ENCODE measurements at regions not wholly inside any gene's neighbourhood (a gene's known extent, or its start where the extent isn't known, plus 50 kb on each side); places are given as distances from the start of the nearest gene placed in this dataset.

DNA sequence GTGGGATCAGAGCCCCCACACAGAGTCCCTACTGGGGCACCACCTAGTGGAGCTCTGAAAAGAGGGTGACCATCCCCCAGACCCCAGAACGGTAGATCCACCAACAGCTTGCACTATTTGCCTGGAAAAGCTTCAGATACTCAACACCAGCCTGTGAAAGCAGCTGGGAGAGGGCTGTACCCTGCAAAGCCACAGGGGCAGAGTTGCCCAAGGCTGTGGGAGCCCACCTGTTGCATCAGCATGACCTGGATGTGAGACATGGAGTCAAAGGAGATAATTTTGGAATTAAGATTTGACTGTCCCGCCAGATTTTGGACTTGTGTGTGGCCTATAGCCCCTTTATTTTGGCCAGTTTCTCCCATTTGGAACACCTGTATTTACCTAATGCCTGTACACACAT lies 260.4 kb downstream of the TBX18 start:
- Mint-ChIP-seq H3K36me3 (ENCODE audit: low read depth) (no peaks in the 10 kb centered on the region), H3K27me3 (no peaks in the 10 kb centered on the region), H3K4me1 (no peaks in the 10 kb centered on the region), H3K27ac (no peak overlapping the region), H3K4me3 (no peak overlapping the region)
- ATAC-seq (no peak), DNase-seq (no peak)
- H3K9me3 ChIP-seq (ENCODE audit: control insufficient read depth, low read length, poor library complexity, severe bottlenecking), result no peaks in the 10 kb centered on the region

DNA sequence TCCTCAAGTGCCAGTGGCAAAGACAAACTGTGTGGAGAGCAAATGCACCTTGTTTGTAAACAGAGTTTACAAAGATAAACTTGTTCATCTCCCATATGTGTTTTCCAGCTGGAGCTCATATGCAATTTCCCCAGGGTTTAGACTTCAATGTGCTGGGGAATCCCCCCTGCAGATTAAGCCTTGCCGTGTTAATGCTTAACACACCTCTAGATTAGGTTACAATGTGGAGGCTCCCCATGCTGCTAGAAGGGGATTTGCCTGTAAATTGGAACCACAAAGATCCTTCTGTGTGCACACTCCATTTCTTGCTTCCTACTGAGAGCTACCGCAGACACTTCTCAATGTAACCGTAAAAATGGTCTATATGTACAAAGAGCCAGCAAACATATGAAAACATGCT lies 263.1 kb downstream of the TBX18 start:
- ATAC-seq, result no peak
- no peak for DNase-seq
- Mint-ChIP-seq H3K36me3 (ENCODE audit: low read depth) (no peaks in the 10 kb centered on the region), H3K27me3 (no peaks in the 10 kb centered on the region), H3K4me1 (no peaks in the 10 kb centered on the region), H3K4me3 (no peak overlapping the region), H3K27ac (no peak overlapping the region)
- H3K9me3 ChIP-seq (ENCODE audit: control insufficient read depth, low read length, poor library complexity, severe bottlenecking), result no peaks in the 10 kb centered on the region

DNA sequence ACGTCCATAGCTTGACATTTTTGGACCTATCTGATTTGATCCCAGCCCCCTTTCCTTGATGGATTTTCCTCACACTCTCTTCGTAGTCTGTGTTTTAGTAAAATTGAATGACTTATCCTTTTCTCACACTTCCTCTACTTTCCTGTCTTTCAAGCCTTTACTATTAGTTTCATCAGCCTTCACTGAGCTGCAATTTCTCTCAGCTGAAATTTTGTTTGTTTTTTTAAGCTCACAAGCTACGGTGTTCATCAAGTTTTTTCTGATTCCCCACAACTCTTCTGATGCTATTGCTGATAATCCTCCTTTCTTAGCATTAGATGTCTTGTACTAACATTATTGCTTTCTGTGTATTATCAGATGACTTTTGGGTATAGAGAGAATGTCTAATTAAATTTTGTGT lies 263.7 kb downstream of the TBX18 start:
- ATAC-seq (no peak), DNase-seq (no peak)
- Mint-ChIP-seq H3K27me3 (no peaks in the 10 kb centered on the region), H3K4me1 (no peaks in the 10 kb centered on the region), H3K36me3 (ENCODE audit: low read depth) (no peaks in the 10 kb centered on the region), H3K27ac (no peak overlapping the region), H3K4me3 (no peak overlapping the region)
- no peaks in the 10 kb centered on the region for H3K9me3 ChIP-seq (ENCODE audit: control insufficient read depth, low read length, poor library complexity, severe bottlenecking)

DNA sequence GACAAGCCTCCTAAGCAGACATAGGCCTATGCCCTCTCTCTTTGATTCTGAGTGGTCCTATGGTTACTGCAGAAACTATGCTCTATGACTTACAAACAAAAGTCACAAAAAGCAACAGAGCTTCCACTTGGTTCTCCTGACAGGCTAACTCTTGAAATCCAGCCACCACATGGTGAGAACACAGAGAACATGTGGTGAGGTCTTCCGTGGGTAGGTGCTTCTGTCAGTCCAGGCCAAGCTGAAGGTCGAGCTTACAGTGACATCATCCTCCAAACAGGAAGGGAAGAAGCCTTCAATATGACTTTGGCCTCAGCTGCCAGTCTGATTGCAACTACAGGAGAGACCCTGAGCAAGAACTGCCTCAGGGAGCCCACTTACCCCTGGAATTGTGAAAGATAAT lies 265.5 kb downstream of the TBX18 start:
- no peak overlapping the region for H3K27ac Mint-ChIP-seq
- H3K27me3 Mint-ChIP-seq, result no peaks in the 10 kb centered on the region
- H3K4me3 Mint-ChIP-seq, result no peak overlapping the region
- H3K4me1 Mint-ChIP-seq, result no peaks in the 10 kb centered on the region
- H3K36me3 Mint-ChIP-seq (ENCODE audit: low read depth), result no peaks in the 10 kb centered on the region
- H3K9me3 ChIP-seq (ENCODE audit: control insufficient read depth, low read length, poor library complexity, severe bottlenecking), result no peaks in the 10 kb centered on the region
- DNase-seq (no peak), ATAC-seq (no peak)

DNA sequence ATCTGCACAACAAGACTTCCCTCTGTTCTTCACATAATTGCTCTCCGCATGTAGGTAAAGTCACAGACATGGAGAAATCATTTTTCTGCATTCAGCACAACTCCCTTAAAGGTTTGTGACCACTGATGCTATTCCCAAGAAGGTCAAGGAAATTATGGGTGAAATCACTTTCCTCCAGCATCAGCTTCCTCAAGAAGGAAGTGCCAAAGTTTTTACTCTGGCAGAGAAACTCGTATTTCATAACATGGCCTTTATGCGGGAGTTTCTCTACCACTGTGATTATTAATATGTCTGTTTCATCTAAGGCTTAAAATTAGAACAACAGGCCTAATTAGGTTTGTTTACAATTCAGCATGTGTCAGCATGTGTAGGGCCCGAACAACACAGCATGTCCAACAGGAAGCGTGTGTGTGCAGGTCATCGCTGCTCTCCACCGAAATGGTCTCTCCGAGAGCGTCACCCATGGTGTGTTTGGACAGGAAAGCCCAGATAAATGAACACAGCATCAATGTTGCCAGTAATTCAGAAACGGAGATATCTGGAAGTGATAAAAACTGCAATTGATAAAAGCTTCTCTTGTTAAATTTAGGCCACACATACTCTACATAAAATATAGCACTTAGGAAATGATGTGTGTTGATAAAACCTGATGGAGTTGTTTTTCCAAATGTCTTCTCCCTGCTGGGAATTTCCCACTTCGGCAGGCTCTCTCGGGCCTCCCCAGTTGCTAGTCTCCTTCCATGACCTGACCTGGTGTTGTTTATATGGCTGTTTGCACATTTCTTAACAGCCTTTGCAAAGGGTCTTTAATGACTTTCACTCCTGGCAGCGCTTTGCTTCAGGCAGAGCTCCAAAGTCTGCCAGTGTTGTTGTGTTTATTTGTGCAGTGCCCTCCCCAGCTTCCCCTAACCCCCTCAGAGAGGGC lies 265.1 kb upstream of the CEP162 start:
- DNase-seq, result no peak
- Mint-ChIP-seq H3K4me3 (no peak overlapping the region), H3K27ac (no peak overlapping the region), H3K27me3 (no peaks in the 10 kb centered on the region), H3K36me3 (ENCODE audit: low read depth) (no peaks in the 10 kb centered on the region), H3K4me1 (no peaks in the 10 kb centered on the region)
- no peak for ATAC-seq
- no peaks in the 10 kb centered on the region for H3K9me3 ChIP-seq (ENCODE audit: control insufficient read depth, low read length, poor library complexity, severe bottlenecking)

DNA sequence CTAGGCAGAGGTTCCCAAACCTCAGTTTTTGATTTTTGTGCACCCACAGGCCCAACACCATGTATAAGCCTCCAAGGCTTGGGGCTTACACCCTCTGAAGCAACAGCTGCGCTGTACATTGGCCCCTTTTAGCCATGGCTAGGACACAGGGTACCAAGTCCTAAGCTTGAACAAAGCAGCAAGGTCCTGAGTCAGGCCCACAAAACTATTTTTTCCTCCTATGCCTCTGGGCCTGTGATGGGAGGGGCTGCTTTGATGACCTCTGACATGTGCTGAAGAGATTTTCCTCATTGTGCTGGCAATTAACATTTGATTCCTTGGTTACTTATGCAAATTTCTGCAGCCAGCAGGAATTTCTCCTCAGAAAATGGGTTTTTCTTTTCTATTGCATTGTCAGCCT lies 262.2 kb upstream of the CEP162 start:
- H3K27me3 Mint-ChIP-seq, result no peaks in the 10 kb centered on the region

DNA sequence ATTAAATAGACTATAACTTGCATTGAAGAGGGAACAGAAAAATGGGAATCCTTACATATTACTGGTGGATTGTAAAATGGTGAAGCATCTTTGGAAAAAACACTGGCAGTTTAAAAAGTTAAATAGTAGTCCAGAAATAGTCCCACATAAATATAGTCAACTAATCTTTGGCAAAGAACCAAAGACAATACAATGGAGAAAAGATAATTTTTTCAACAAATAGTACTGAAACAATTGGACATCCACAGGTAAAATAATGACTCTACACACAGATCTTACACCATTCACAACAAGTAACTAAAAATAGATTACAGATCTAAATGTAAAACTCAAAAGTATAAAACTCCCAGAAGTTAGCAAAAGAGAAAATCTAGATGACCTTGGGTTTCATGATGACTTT lies 259.1 kb upstream of the CEP162 start:
- Mint-ChIP-seq H3K4me3 (no peak overlapping the region), H3K4me1 (no peaks in the 10 kb centered on the region), H3K27me3 (no peaks in the 10 kb centered on the region), H3K36me3 (ENCODE audit: low read depth) (no peaks in the 10 kb centered on the region), H3K27ac (no peak overlapping the region)
- ATAC-seq (no peak), DNase-seq (no peak)
- H3K9me3 ChIP-seq (ENCODE audit: control insufficient read depth, low read length, poor library complexity, severe bottlenecking), result no peaks in the 10 kb centered on the region

More for the DNA sequence above, 262.2 kb upstream of the CEP162 start:
- no peak overlapping the region for H3K4me3 Mint-ChIP-seq
- DNase-seq (no peak), ATAC-seq (no peak)
- H3K36me3 Mint-ChIP-seq (ENCODE audit: low read depth), result no peaks in the 10 kb centered on the region
- H3K9me3 ChIP-seq (ENCODE audit: control insufficient read depth, low read length, poor library complexity, severe bottlenecking), result no peaks in the 10 kb centered on the region
- H3K27ac Mint-ChIP-seq, result no peak overlapping the region
- H3K4me1 Mint-ChIP-seq, result no peaks in the 10 kb centered on the region

DNA sequence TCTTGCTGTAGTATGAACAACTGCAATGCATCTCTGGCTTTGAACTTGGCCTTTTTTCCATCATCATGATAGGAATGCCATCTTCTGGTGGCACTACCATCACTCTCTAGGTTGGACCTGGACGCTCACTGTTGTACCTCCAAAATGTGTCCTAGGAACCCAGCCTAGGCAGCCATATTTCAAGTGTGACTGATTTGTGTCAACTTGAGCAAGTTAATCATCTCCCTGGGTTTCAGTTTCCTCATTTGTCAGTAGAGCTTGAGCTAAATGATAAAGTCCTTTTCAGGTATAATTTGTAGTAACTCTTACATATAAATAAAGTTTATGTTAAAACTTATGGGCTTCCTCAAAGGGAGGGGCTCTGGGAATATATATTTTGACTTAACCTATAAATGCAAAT lies 241.7 kb upstream of the CEP162 start:
- Mint-ChIP-seq H3K27me3 (no peaks in the 10 kb centered on the region), H3K4me1 (no peaks in the 10 kb centered on the region), H3K27ac (no peak overlapping the region), H3K4me3 (no peak overlapping the region), H3K36me3 (ENCODE audit: low read depth) (no peaks in the 10 kb centered on the region)
- H3K9me3 ChIP-seq (ENCODE audit: control insufficient read depth, low read length, poor library complexity, severe bottlenecking), result no peaks in the 10 kb centered on the region
- no peak for ATAC-seq
- DNase-seq, result no peak

DNA sequence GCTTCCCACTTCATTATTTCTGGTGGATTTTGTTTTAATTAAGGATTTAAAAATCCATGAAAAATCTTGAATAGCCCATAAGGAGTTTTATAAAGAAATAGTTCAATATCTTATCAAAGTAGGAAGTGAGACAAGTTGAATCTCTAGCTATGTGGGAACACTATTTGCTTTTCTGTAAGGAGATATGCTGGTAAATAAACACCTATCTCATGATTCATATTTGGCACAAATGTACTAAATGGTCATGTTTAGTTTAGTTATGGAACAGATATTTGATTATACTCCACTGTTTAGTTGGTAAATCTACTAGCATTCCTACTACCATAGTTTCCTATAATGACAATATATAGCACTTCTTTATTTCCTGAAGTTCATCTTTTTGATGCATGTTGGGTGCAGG lies 239.9 kb upstream of the CEP162 start:
- Mint-ChIP-seq H3K4me1 (no peaks in the 10 kb centered on the region), H3K27me3 (no peaks in the 10 kb centered on the region), H3K4me3 (no peak overlapping the region), H3K27ac (no peak overlapping the region), H3K36me3 (ENCODE audit: low read depth) (no peaks in the 10 kb centered on the region)
- no peaks in the 10 kb centered on the region for H3K9me3 ChIP-seq (ENCODE audit: control insufficient read depth, low read length, poor library complexity, severe bottlenecking)
- ATAC-seq, result no peak
- no peak for DNase-seq

DNA sequence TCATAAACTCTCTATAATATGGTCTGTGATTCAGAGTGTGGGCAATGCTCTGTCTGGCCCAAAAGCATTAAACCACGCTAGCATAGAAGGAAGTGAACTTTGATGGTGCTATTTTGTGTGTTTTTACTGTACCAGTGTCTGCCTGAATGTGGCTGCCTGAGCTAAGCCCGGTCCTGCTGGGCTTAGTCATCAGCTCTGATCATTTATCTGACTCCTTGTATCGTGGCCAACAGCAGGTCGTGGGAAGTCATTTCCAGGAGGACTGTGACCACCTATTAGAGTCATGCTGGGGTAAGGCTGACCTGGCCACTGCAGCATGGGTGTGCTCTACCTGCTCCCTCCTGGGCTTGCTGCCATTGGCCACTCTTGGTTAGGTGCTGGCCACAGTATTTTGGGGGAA lies 239.1 kb upstream of the CEP162 start:
- ATAC-seq (no peak), DNase-seq (no peak)
- no peaks in the 10 kb centered on the region for H3K9me3 ChIP-seq (ENCODE audit: control insufficient read depth, low read length, poor library complexity, severe bottlenecking)
- no peak overlapping the region for H3K4me3 Mint-ChIP-seq
- H3K4me1 Mint-ChIP-seq, result no peaks in the 10 kb centered on the region
- no peak overlapping the region for H3K27ac Mint-ChIP-seq
- no peaks in the 10 kb centered on the region for H3K36me3 Mint-ChIP-seq (ENCODE audit: low read depth)
- no peaks in the 10 kb centered on the region for H3K27me3 Mint-ChIP-seq

DNA sequence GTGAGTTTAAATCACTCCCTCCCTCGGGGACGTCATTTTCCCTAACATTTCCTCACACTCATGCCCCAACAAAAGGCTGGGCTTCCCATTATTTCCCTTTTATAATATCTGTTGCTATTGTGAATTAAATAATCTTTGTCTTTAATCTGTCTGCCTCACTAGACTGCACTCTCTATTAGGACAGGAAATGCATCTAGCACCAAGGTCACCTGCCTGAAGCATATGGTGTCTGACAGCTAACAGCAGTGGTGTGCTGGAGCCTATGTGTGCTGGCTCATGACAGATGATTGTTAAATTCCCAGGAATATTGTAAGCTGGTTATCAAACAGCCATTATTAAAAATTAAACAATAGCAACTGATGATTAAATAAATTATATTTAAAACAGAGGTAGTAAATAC lies 237.0 kb upstream of the CEP162 start:
- no peak for ATAC-seq
- no peak for DNase-seq
- no peaks in the 10 kb centered on the region for H3K27me3 Mint-ChIP-seq
- no peaks in the 10 kb centered on the region for H3K9me3 ChIP-seq (ENCODE audit: control insufficient read depth, low read length, poor library complexity, severe bottlenecking)
- no peak overlapping the region for H3K27ac Mint-ChIP-seq
- no peaks in the 10 kb centered on the region for H3K4me1 Mint-ChIP-seq
- no peak overlapping the region for H3K4me3 Mint-ChIP-seq
- H3K36me3 Mint-ChIP-seq (ENCODE audit: low read depth), result no peaks in the 10 kb centered on the region

DNA sequence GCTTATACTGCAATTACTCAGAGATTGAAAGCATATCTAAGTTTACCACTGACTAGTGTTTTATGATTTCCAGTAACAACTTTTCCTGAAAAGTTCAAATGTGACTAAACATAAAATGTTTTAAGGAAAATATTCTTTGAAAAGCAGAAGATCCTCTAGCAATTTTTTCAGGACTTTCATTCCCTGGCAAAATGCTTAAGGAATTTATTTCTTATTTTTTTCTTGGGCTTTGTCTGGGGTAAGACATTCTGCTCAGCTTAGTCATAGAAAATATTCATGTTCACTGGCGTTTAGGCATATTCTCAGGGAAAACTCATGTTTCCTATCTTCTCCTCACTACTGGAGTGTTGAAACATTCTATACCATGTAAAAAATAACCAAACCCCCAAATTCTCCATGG lies 235.3 kb upstream of the CEP162 start:
- no peaks in the 10 kb centered on the region for H3K36me3 Mint-ChIP-seq (ENCODE audit: low read depth)
- H3K27ac Mint-ChIP-seq, result no peak overlapping the region
- H3K27me3 Mint-ChIP-seq, result no peaks in the 10 kb centered on the region
- DNase-seq (no peak), ATAC-seq (no peak)
- H3K4me1 Mint-ChIP-seq, result no peaks in the 10 kb centered on the region
- H3K4me3 Mint-ChIP-seq, result no peak overlapping the region
- H3K9me3 ChIP-seq (ENCODE audit: control insufficient read depth, low read length, poor library complexity, severe bottlenecking), result no peaks in the 10 kb centered on the region

DNA sequence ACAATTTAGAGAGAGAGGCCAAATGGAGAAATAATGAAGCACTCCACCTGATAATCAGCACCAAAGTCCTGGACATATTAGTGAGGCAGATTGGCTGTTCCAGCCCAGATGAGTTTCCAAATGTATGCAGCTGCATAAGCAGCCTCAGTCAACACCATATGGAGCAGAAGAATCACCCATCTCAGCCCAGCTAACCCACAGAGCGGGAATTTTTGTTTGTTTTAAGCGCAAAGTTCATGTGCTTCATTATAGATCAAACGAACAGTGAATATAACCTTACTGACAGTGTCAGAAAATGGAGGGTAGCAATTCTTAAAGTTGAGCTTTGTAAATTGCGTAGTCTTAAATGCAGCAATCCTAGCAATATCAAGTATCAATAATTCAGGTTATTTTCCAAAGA lies 234.0 kb upstream of the CEP162 start:
- no peak for ATAC-seq
- no peaks in the 10 kb centered on the region for H3K4me1 Mint-ChIP-seq

DNA sequence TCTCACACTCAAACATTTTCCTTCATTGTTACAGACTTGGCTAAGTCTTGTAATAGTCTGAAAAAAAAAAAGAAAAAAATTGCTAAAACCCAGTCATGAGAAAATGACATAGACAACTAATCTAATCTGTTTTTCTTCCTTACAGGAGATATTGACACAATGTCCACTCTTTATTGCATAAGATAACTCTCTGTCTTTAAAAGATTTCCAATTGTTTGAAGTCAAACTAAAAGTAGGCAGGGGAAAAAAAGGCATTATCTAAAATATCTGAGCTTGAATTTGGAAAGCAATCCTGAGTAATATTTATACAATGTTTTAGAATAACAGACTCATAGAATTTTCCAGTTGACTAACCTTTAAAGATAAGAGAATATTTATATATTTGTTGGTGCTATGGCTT lies 233.0 kb upstream of the CEP162 start:
- H3K27ac Mint-ChIP-seq, result no peak overlapping the region
- H3K9me3 ChIP-seq (ENCODE audit: control insufficient read depth, low read length, poor library complexity, severe bottlenecking), result no peaks in the 10 kb centered on the region
- no peaks in the 10 kb centered on the region for H3K4me1 Mint-ChIP-seq
- ATAC-seq (no peak), DNase-seq (no peak)
- no peaks in the 10 kb centered on the region for H3K27me3 Mint-ChIP-seq
- no peak overlapping the region for H3K4me3 Mint-ChIP-seq
- H3K36me3 Mint-ChIP-seq (ENCODE audit: low read depth), result no peaks in the 10 kb centered on the region

More for the DNA sequence above, 234.0 kb upstream of the CEP162 start:
- no peaks in the 10 kb centered on the region for H3K9me3 ChIP-seq (ENCODE audit: control insufficient read depth, low read length, poor library complexity, severe bottlenecking)
- Mint-ChIP-seq H3K36me3 (ENCODE audit: low read depth) (no peaks in the 10 kb centered on the region), H3K4me3 (no peak overlapping the region), H3K27me3 (no peaks in the 10 kb centered on the region), H3K27ac (no peak overlapping the region)
- no peak for DNase-seq
